ENCODE measurements at regions not wholly inside any gene's neighbourhood (a gene's known extent, or its start where the extent isn't known, plus 50 kb on each side); places are given as distances from the start of the nearest gene placed in this dataset.

- TF ChIP-seq POLR2A (IDR thresholded peaks at IDR 0.05) = no peak
- no peak for TF ChIP-seq EP300 (IDR thresholded peaks at IDR 0.05)
- TF ChIP-seq, protein P1, sequence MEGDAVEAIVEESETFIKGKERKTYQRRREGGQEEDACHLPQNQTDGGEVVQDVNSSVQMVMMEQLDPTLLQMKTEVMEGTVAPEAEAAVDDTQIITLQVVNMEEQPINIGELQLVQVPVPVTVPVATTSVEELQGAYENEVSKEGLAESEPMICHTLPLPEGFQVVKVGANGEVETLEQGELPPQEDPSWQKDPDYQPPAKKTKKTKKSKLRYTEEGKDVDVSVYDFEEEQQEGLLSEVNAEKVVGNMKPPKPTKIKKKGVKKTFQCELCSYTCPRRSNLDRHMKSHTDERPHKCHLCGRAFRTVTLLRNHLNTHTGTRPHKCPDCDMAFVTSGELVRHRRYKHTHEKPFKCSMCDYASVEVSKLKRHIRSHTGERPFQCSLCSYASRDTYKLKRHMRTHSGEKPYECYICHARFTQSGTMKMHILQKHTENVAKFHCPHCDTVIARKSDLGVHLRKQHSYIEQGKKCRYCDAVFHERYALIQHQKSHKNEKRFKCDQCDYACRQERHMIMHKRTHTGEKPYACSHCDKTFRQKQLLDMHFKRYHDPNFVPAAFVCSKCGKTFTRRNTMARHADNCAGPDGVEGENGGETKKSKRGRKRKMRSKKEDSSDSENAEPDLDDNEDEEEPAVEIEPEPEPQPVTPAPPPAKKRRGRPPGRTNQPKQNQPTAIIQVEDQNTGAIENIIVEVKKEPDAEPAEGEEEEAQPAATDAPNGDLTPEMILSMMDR (IDR thresholded peaks at IDR 0.05) = no peak
- no peaks in the 10 kb centered on the region for H3K36me3 ChIP-seq
Observed at GRCh38 chr7:106183952-106184351, 71.8 kb upstream of the SYPL1 start.

DNA sequence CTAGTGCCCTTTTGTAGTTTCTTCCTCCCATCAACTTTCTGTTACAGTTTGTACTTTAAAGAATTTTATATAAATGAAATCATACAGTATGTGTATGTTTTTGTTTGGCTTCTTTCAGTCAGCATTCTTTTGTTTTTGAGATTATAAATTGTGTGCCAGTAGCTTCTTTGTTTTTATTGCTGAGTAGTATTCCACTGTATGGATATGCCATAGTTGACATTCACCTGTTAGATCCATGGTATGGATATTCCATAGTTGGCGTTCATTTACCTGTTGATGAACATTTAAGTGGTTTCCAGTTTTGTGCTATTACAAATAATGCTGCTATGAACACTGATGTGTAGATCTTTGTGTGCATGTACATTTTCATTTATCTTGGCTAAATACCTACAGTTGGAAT, 70.8 kb upstream of the SYPL1 start:
- 88 to 100% methylated on average over 1 of the region's 1 CpG for WGBS, 2 donors
- TF ChIP-seq, protein P1 (IDR thresholded peaks at IDR 0.05) = no peak
- TF ChIP-seq EP300 (IDR thresholded peaks at IDR 0.05) (no peak), POLR2A (IDR thresholded peaks at IDR 0.05) (no peak)
- no peak overlapping the region for H3K27ac ChIP-seq

More at GRCh38 chr7:106183952-106184351, 71.8 kb upstream of the SYPL1 start:
- Histone ChIP-seq H3K27ac (no peak overlapping the region), H3K27me3 (peaks cover 0 to 3% of the 10 kb centered on the region in 2 donors), H3K9me3 (no peaks in the 10 kb centered on the region), H3K4me1 (no peaks in the 10 kb centered on the region), H3K4me3 (no peak overlapping the region)
- no peak for DNase-seq (ENCODE audit: low spot score in 2 of 2)
- 81 to 84% methylated on average over 3 of the region's 3 CpGs for WGBS, 2 donors

GRCh38 chr7:106181658-106182265, 69.7 kb upstream of the SYPL1 start:
- no peak for DNase-seq (ENCODE audit: low spot score in 2 of 2)
- H3K4me1 ChIP-seq = peaks cover 0 to 10% (median 0%) of the 10 kb centered on the region in 4 donors
- WGBS, 2 donors = 78 to 82% methylated on average over 4 of the region's 4 CpGs
- H3K27ac ChIP-seq = no peak overlapping the region
- H3K36me3 ChIP-seq = no peaks in the 10 kb centered on the region
- H3K9me3 ChIP-seq = no peaks in the 10 kb centered on the region
- H3K27me3 ChIP-seq = peaks cover 0 to 3% of the 10 kb centered on the region in 2 donors
- H3K4me3 ChIP-seq = no peak overlapping the region
- TF ChIP-seq POLR2A (IDR thresholded peaks at IDR 0.05) (no peak), EP300 (IDR thresholded peaks at IDR 0.05) (no peak)
- TF ChIP-seq, protein P1 (IDR thresholded peaks at IDR 0.05) = no peak

More for the DNA sequence above, 70.8 kb upstream of the SYPL1 start:
- Histone ChIP-seq H3K4me3 (no peak overlapping the region), H3K36me3 (no peaks in the 10 kb centered on the region), H3K4me1 (no peaks in the 10 kb centered on the region), H3K9me3 (no peaks in the 10 kb centered on the region), H3K27me3 (peaks cover 0 to 3% of the 10 kb centered on the region in 2 donors)
- DNase-seq (ENCODE audit: low spot score in 2 of 2) = no peak

GRCh38 chr7:106180721-106181120, 68.6 kb upstream of the SYPL1 start:
- Histone ChIP-seq H3K9me3 (no peaks in the 10 kb centered on the region), H3K27me3 (peaks cover 0 to 3% of the 10 kb centered on the region in 2 donors), H3K36me3 (no peaks in the 10 kb centered on the region), H3K27ac (no peak overlapping the region), H3K4me3 (no peak overlapping the region), H3K4me1 (peaks cover 0 to 15% (median 0%) of the 10 kb centered on the region in 4 donors)
- TF ChIP-seq POLR2A (IDR thresholded peaks at IDR 0.05) (no peak), EP300 (IDR thresholded peaks at IDR 0.05) (no peak)
- TF ChIP-seq, protein P1 (IDR thresholded peaks at IDR 0.05) = no peak
- no peak for DNase-seq (ENCODE audit: low spot score in 2 of 2)
- 77 to 84% methylated on average over 7 of the region's 7 CpGs for WGBS, 2 donors

DNA sequence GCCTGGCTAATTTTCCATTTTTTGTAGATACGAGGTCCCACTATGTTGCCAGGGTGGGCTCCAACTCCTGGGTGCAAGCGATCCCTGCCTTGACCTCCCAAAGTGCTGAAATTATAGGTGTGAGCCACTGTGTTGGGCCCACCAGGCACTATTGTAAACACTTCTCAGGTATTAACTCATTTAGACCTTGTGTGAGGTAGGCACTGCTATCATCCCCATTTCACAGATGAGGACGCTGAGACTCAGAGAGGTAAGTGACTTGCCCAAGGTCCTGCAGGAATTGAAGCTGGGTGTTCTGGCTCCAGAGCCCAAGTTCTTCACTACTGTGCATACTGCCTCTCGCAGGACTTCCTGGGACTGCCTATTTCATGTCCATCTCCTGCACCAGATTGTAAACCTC, 67.1 kb upstream of the SYPL1 start:
- WGBS, 2 donors = 79 to 96% methylated on average over 4 of the region's 4 CpGs
- DNase-seq (ENCODE audit: low spot score in 2 of 2) = no peak
- peaks cover 0 to 15% (median 0%) of the 10 kb centered on the region in 4 donors for H3K4me1 ChIP-seq
- H3K9me3 ChIP-seq = no peaks in the 10 kb centered on the region
- H3K36me3 ChIP-seq = no peaks in the 10 kb centered on the region
- no peak for TF ChIP-seq EP300 (IDR thresholded peaks at IDR 0.05)
- TF ChIP-seq, protein P1 (IDR thresholded peaks at IDR 0.05) = no peak
- no peak for TF ChIP-seq POLR2A (IDR thresholded peaks at IDR 0.05)
- H3K27me3 ChIP-seq = no peaks in the 10 kb centered on the region
- H3K27ac ChIP-seq = no peak overlapping the region
- H3K4me3 ChIP-seq = no peak overlapping the region
